HepG2 (cell line): ENCODE measurements at regions not wholly inside any gene's neighbourhood (a gene's known extent, or its start where the extent isn't known, plus 50 kb on each side); places are given as distances from the start of the nearest gene placed in this dataset.

Experiments used
- ATAC-seq: fragments of 200-7000 bp; cut with Tn5 transposase; 3 replicates; pipeline ENCODE4 v1.9.1; 2020; ENCODE audit warnings: mild to moderate bottlenecking, moderate library complexity
- BruUV-seq: library from RNA; stranded (reverse); fragments of 400-500 nt; replicated peaks from 2 replicates; lab custom pipeline; 2021; lab: Mats Ljungman, UMichigan
- CTCF ChIA-PET: fragments of 300-600 bp; formaldehyde crosslinking; extraction: SDS; loops from one replicate; lab custom pipeline; 2021; ENCODE audit warnings: low total read pairs, inconsistent platforms, low intra/inter-chr PET ratio; lab: Yijun Ruan, JAX
- POLR2A ChIA-PET: fragments of 350-600 bp; sonication (Branson Sonifier 250); formaldehyde crosslinking; loops from one replicate; lab custom pipeline; 2020; ENCODE audit warnings: antibody characterized with exemption, inconsistent platforms; lab: Yijun Ruan, JAX
- DNase-seq: peaks from one replicate; pipeline ENCODE4 v3.0.0-alpha.2; 2015; ENCODE audit warnings: low spot score
- FAIRE-seq: peaks from 3 replicates; lab custom pipeline; 2011; peaks lifted over from hg19 to GRCh38; lab: Jason Lieb, UNC
- H2AFZ ChIP-seq: one replicate; pipeline ENCODE4 v1.6.1; 2011; ENCODE audit warnings: low read length, inconsistent platforms
- H3K27ac ChIP-seq: fragments of 300-600 bp; 3 replicates; pipeline ENCODE4 v1.8.0; 2011; ENCODE audit warnings: mixed run types, mild to moderate bottlenecking, mixed read lengths, low read length, inconsistent platforms; ENCODE audit not compliant: insufficient read depth; ENCODE audit errors: extremely low read length
- H3K27me3 ChIP-seq, 2 experiments: fragments of 200-600 bp in 1 of 2; 2 replicates in 1 of 2; 3 replicates in 1 of 2; pipeline versions ENCODE4 v1.6.0 to v1.8.0; 2011; ENCODE audit warnings: low read length in 2 of 2, mild to moderate bottlenecking in 2 of 2, moderate library complexity in 2 of 2, inconsistent platforms in 1 of 2; ENCODE audit not compliant: insufficient read depth in 2 of 2, control insufficient read depth in 1 of 2
- H3K36me3 ChIP-seq, 2 experiments: fragments of 200-600 bp in 1 of 2; replicated peaks in 1 of 2; 2 replicates in 1 of 2; 3 replicates in 1 of 2; pipeline versions ENCODE4 v1.5.1 to v1.8.0; 2011; ENCODE audit warnings: low read length in 2 of 2, inconsistent platforms in 1 of 2; ENCODE audit not compliant: insufficient read depth in 2 of 2, control insufficient read depth in 1 of 2
- H3K4me1 ChIP-seq: 2 replicates; pipeline ENCODE4 v1.5.1; 2012; ENCODE audit warnings: low read length, inconsistent platforms; ENCODE audit not compliant: insufficient read depth
- H3K4me2 ChIP-seq: 2 replicates; pipeline ENCODE4 v1.6.0; 2011; ENCODE audit warnings: low read depth, low read length, inconsistent platforms
- H3K4me3 ChIP-seq, 3 experiments: fragments of 200-600 bp in 1 of 3; sonication (generic), shearing (Covaris generic) in 1 of 3; replicated peaks in 1 of 3; 2 replicates each; pipeline ENCODE4 v1.5.1; 2011 to 2016; ENCODE audit warnings: low read length in 3 of 3, inconsistent platforms in 2 of 3, low read depth in 2 of 3, mild to moderate bottlenecking in 2 of 3, control low read depth in 1 of 3, mixed read lengths in 1 of 3; ENCODE audit not compliant: insufficient read depth in 1 of 3
- H3K79me2 ChIP-seq: one replicate; pipeline ENCODE4 v1.6.1; 2011; ENCODE audit warnings: low read length, inconsistent platforms; ENCODE audit not compliant: insufficient read depth
- H3K9ac ChIP-seq: 2 replicates; pipeline ENCODE4 v1.6.0; 2011; ENCODE audit warnings: mild to moderate bottlenecking, low read depth, low read length, inconsistent platforms; ENCODE audit not compliant: insufficient read depth
- H3K9me3 ChIP-seq: 2 replicates; pipeline ENCODE4 v1.5.1; 2012; ENCODE audit warnings: mild to moderate bottlenecking, low read length
- H4K20me1 ChIP-seq: 2 replicates; pipeline ENCODE4 v1.6.0; 2011; ENCODE audit warnings: inconsistent platforms, mild to moderate bottlenecking, low read length, moderate library complexity; ENCODE audit not compliant: insufficient read depth
- CREBL2 ChIP-seq: sonication (generic); formaldehyde crosslinking; IDR thresholded peaks from 2 replicates; pipeline ENCODE4 v1.8.1; 2023; ENCODE audit warnings: missing genetic modification reagents, mild to moderate bottlenecking, borderline replicate concordance
- DR1 ChIP-seq: sonication (generic); formaldehyde crosslinking; IDR thresholded peaks from 2 replicates; pipeline ENCODE4 v1.8.0; 2021; ENCODE audit warnings: mild to moderate bottlenecking, missing genetic modification reagents, inconsistent platforms
- GFI1 ChIP-seq: sonication (generic); formaldehyde crosslinking; IDR thresholded peaks from 2 replicates; pipeline ENCODE4 v1.5.0; 2020; ENCODE audit warnings: missing genetic modification reagents, mild to moderate bottlenecking, borderline replicate concordance
- MEIS1 ChIP-seq: sonication (generic); formaldehyde crosslinking; IDR thresholded peaks from 2 replicates; pipeline ENCODE4 v1.9.0; 2021; ENCODE audit warnings: mild to moderate bottlenecking, missing genetic modification reagents, moderate library complexity, borderline replicate concordance
- MTF2 ChIP-seq: sonication (generic); formaldehyde crosslinking; IDR thresholded peaks from 2 replicates; pipeline ENCODE4 v1.5.0; 2020; ENCODE audit warnings: missing genetic modification reagents, borderline replicate concordance
- MZF1 ChIP-seq: sonication (generic); formaldehyde crosslinking; IDR thresholded peaks from 2 replicates; pipeline ENCODE4 v1.8.1; 2023; ENCODE audit warnings: mild to moderate bottlenecking, missing genetic modification reagents, borderline replicate concordance
- NONO ChIP-seq, 2 experiments: fragments of 450-650 bp in 1 of 2; sonication (generic) in 1 of 2; formaldehyde crosslinking in 1 of 2; IDR thresholded peaks in 1 of 2; conservative IDR thresholded peaks in 1 of 2; 2 replicates each; pipeline versions ENCODE4 v1.6.1 to v1.8.0; 2017 to 2022; ENCODE audit warnings: mild to moderate bottlenecking in 1 of 2, missing genetic modification reagents in 1 of 2, moderate library complexity in 1 of 2
- REXO4 ChIP-seq: sonication (generic); formaldehyde crosslinking; IDR thresholded peaks from 2 replicates; pipeline ENCODE4 v1.8.0; 2022; ENCODE audit warnings: missing genetic modification reagents, mild to moderate bottlenecking, borderline replicate concordance
- RFX1 ChIP-seq: fragments of 450-650 bp; IDR thresholded peaks from 2 replicates; pipeline ENCODE4 v1.6.1; 2017
- SIX4 ChIP-seq: sonication (generic); formaldehyde crosslinking; IDR thresholded peaks from 2 replicates; pipeline ENCODE4 v1.4.0; 2020; ENCODE audit warnings: missing genetic modification reagents
- SUZ12 ChIP-seq: fragments of 150-350 bp; IDR thresholded peaks from 2 replicates; pipeline ENCODE4 v1.6.1; 2014; ENCODE audit warnings: low read depth, low read length
- ZNF567 ChIP-seq: sonication (generic); formaldehyde crosslinking; IDR thresholded peaks from 2 replicates; pipeline ENCODE4 v1.8.1; 2023; ENCODE audit warnings: mild to moderate bottlenecking, missing genetic modification reagents, borderline replicate concordance
- ZNF775 ChIP-seq: sonication (generic); formaldehyde crosslinking; IDR thresholded peaks from 2 replicates; pipeline ENCODE4 v1.4.0; 2020; ENCODE audit warnings: missing genetic modification reagents, mild to moderate bottlenecking, moderate library complexity, borderline replicate concordance
- WGBS: methylation state at CpG from one replicate; pipeline ENCODE4 v1.1.6; 2017; ENCODE audit warnings: low lambda C conversion rate; 5-methylcytosine and 5-hydroxymethylcytosine counted together
- in situ Hi-C: cut with HindIII; loops from 2 replicates; pipeline ENCODE4 v1.10.0; 2017; ENCODE audit warnings: low pct_unique_long_range_greater_than_20kb; ENCODE audit not compliant: extremely low pct_ligation_motif_present
- intact Hi-C: fragments of 100-400 bp; cut with micrococcal nuclease; formaldehyde crosslinking; loops from one replicate; pipeline ENCODE4 v1.10.0; 2022; ENCODE audit not compliant: unreplicated experiment
- TF ChIP-seq, protein P1 (sequence below): sonication (generic); formaldehyde crosslinking; IDR thresholded peaks from 2 replicates; pipeline ENCODE4 v1.5.0; 2020; ENCODE audit warnings: missing genetic modification reagents, mild to moderate bottlenecking, borderline replicate concordance

- Histone ChIP-seq H3K4me1 (no peaks in the 10 kb centered on the region), H3K27me3 (no peaks in the 10 kb centered on the region)
- TF ChIP-seq SIX4 (CRISPR knock-in tag) (no peak), CREBL2 (CRISPR knock-in tag) (no peak), MTF2 (CRISPR knock-in tag) (no peak)
- TF ChIP-seq, all 625 proteins: peak for 0
- no peak overlapping the region for H3K9ac ChIP-seq
- BruUV-seq = no TSS peak
- no peak overlapping the region for H3K4me2 ChIP-seq
- ATAC-seq (no peak), DNase-seq (no peak), FAIRE-seq (no peak)
- H3K4me3 ChIP-seq = no peak overlapping the region
- H3K79me2 ChIP-seq = no peaks in the 10 kb centered on the region
- POLR2A ChIA-PET = no interaction called here
- CTCF ChIA-PET = no interaction called here
- H3K36me3 ChIP-seq = no peaks in the 10 kb centered on the region
- 1% methylated on average over 7 of the region's 7 CpGs for WGBS
- intact Hi-C loops (no loop called here), in situ Hi-C loops (no loop called here)
- no peak overlapping the region for H3K27ac ChIP-seq
- H3K9me3 ChIP-seq = no peaks in the 10 kb centered on the region
- H4K20me1 ChIP-seq = no peaks in the 10 kb centered on the region
- no peak overlapping the region for H2AFZ ChIP-seq
These were observed 200.8 kb upstream of the GIMD1 start for GRCh38 chr4:106569146-106570031.

DNA sequence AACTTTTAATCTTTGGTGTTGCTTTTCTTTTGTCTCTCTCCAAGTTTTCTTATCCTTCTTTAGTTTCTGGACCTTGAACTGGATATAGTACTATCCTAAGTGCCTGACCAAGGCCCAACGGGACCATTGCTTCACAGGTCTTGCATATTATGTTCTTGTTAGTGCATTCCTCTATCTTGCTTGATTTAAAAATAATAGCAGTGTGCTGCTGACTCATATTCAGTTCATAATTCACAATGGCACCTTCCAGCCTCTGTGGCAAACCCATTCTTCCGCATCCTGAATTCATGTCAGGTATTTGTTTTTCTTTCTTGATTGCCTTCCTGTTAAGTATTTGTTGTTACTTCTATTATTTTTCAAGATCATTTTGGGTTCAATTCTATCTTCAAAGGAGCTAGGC lies 197.1 kb upstream of the GIMD1 start:
- CTCF ChIA-PET = no interaction called here
- intact Hi-C loops = no loop called here
- in situ Hi-C loops = no loop called here
- TF ChIP-seq MZF1 (CRISPR knock-in tag) (no peak), RFX1 (no peak), ZNF775 (CRISPR knock-in tag) (no peak), REXO4 (no peak), MEIS1 (CRISPR knock-in tag) (no peak), DR1 (CRISPR knock-in tag) (no peak), SUZ12 (no peak), ZNF567 (CRISPR knock-in tag) (no peak), GFI1 (no peak), NONO (IDR thresholded peaks at IDR 0.05) (no peak), NONO (CRISPR knock-in tag; conservative IDR thresholded peaks at IDR 0.05) (no peak)
- TF ChIP-seq, protein P1, sequence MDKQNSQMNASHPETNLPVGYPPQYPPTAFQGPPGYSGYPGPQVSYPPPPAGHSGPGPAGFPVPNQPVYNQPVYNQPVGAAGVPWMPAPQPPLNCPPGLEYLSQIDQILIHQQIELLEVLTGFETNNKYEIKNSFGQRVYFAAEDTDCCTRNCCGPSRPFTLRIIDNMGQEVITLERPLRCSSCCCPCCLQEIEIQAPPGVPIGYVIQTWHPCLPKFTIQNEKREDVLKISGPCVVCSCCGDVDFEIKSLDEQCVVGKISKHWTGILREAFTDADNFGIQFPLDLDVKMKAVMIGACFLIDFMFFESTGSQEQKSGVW (CRISPR knock-in tag) = no peak

More for the DNA sequence above, 197.1 kb upstream of the GIMD1 start:
- POLR2A ChIA-PET = no interaction called here
- no peaks in the 10 kb centered on the region for H4K20me1 ChIP-seq
- BruUV-seq = no TSS peak
- H3K9ac ChIP-seq = no peak overlapping the region
- no peaks in the 10 kb centered on the region for H3K79me2 ChIP-seq
- no peak overlapping the region for H3K4me2 ChIP-seq
- no peak overlapping the region for H2AFZ ChIP-seq
- no peak overlapping the region for H3K4me3 ChIP-seq
- no peak for ATAC-seq
- no peaks in the 10 kb centered on the region for H3K27me3 ChIP-seq
- DNase-seq = no peak
- H3K9me3 ChIP-seq = no peaks in the 10 kb centered on the region
- no peak overlapping the region for H3K27ac ChIP-seq
- no peak for FAIRE-seq
- no peaks in the 10 kb centered on the region for H3K36me3 ChIP-seq
- no peaks in the 10 kb centered on the region for H3K4me1 ChIP-seq
- WGBS = 29% methylated on average over 2 of the region's 2 CpGs
